Brain microvascular endothelial cell (primary cell): ENCODE measurements at regions not wholly inside any gene's neighbourhood (a gene's known extent, or its start where the extent isn't known, plus 50 kb on each side); places are given as distances from the start of the nearest gene placed in this dataset.

Experiments
- DNase-seq: peaks from one replicate; pipeline ENCODE4 v3.0.0-alpha.2; 2020
- H3K27ac ChIP-seq: fragments of 250-450 bp; sonication (Bioruptor Pico); 2 replicates; pipeline ENCODE4 v1.5.1; 2020; ENCODE audit warnings: mild to moderate bottlenecking, moderate library complexity
- H3K27me3 ChIP-seq: fragments of 250-450 bp; sonication (Bioruptor Pico); replicated peaks from 2 replicates; pipeline ENCODE4 v1.5.1; 2020; ENCODE audit warnings: mild to moderate bottlenecking
- H3K36me3 ChIP-seq: fragments of 250-450 bp; sonication (Bioruptor Pico); replicated peaks from 2 replicates; pipeline ENCODE4 v1.5.1; 2020; ENCODE audit warnings: mild to moderate bottlenecking
- H3K4me3 ChIP-seq: 2 replicates; pipeline ENCODE4 v1.5.1; 2011; ENCODE audit warnings: low read depth, mild to moderate bottlenecking, control low read depth, low read length, moderate library complexity
- in situ Hi-C: cut with HindIII; loops from 2 replicates; pipeline ENCODE4 v1.10.0; 2017; ENCODE audit warnings: low sequenced_read_pairs, low pct_ligation_motif_present
- TF ChIP-seq, protein P1 (sequence below): IDR thresholded peaks from 2 replicates; pipeline ENCODE4 v1.5.1; 2011; ENCODE audit warnings: low read depth, mild to moderate bottlenecking, moderate library complexity, low read length, control low read depth, inconsistent platforms; ENCODE audit errors: missing control alignments

DNA sequence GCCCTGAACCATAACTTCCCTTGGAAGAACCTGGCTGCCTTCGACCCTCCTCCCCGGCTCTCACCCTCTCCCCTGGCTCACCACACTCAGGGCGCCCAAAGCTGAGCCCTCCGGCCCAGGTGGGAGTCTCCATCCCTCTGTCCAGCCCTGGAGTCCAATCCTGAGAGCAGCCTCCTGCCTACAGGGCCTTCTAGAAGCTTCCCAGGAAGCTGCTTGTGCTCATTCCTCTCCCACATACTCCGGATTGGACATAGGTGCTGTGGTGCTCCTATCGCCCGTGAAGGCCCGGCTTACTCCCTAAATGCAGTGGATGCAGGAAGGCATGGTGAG lies 1332.0 kb downstream of the BRD1 start:
- H3K27me3 ChIP-seq: peaks cover 10% of the 10 kb centered on the region
- no peak overlapping the region for H3K4me3 ChIP-seq
- in situ Hi-C loops: no loop called here
- DNase-seq: no peak
- no peak overlapping the region for H3K27ac ChIP-seq
- TF ChIP-seq, protein P1, sequence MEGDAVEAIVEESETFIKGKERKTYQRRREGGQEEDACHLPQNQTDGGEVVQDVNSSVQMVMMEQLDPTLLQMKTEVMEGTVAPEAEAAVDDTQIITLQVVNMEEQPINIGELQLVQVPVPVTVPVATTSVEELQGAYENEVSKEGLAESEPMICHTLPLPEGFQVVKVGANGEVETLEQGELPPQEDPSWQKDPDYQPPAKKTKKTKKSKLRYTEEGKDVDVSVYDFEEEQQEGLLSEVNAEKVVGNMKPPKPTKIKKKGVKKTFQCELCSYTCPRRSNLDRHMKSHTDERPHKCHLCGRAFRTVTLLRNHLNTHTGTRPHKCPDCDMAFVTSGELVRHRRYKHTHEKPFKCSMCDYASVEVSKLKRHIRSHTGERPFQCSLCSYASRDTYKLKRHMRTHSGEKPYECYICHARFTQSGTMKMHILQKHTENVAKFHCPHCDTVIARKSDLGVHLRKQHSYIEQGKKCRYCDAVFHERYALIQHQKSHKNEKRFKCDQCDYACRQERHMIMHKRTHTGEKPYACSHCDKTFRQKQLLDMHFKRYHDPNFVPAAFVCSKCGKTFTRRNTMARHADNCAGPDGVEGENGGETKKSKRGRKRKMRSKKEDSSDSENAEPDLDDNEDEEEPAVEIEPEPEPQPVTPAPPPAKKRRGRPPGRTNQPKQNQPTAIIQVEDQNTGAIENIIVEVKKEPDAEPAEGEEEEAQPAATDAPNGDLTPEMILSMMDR: no peak
- H3K36me3 ChIP-seq: no peaks in the 10 kb centered on the region

DNA sequence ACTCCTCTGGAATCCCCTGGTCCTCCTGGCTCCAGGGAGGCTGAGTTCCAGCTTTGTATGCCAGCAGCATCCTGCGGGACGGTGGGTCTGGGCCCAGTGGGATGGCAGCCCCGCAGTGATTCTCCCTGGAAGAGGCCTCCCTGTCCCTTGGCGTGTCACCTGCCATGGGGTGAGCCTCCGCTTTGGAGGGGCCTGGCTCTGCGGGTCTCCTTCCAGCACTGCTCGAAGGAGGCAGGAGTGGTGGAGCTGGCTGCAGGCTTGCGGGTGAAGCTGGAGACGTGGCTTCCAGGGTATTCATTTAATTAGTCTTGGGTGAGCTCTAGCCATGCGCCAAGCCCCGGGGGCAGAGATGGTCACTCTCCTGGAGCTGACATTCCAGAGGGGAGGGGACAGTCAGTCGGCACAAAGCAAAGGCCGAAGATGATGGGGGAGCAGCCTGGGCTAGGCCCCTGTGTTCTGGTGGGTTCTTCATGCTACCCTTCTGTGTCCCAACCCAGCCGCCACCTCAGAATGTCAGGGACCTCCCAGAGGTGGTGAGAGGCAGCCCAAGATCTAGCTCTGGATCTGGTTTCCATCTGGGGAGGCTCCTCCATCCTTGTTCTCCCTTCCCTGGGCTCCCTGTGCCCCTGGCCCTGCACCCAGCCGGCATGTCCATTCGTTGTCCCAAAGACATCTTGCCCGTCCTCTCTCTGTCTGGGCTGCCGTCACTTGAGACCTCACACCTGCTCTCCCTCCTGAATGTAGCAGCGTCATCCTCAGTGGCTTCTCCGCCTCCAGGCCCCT lies 1332.5 kb downstream of the BRD1 start:
- H3K27me3 ChIP-seq: peaks cover 13% of the 10 kb centered on the region
- no peak for DNase-seq
- in situ Hi-C loops: no loop called here
- TF ChIP-seq, protein P1: no peak
- H3K4me3 ChIP-seq: no peak overlapping the region
- no peak overlapping the region for H3K27ac ChIP-seq
- no peaks in the 10 kb centered on the region for H3K36me3 ChIP-seq

DNA sequence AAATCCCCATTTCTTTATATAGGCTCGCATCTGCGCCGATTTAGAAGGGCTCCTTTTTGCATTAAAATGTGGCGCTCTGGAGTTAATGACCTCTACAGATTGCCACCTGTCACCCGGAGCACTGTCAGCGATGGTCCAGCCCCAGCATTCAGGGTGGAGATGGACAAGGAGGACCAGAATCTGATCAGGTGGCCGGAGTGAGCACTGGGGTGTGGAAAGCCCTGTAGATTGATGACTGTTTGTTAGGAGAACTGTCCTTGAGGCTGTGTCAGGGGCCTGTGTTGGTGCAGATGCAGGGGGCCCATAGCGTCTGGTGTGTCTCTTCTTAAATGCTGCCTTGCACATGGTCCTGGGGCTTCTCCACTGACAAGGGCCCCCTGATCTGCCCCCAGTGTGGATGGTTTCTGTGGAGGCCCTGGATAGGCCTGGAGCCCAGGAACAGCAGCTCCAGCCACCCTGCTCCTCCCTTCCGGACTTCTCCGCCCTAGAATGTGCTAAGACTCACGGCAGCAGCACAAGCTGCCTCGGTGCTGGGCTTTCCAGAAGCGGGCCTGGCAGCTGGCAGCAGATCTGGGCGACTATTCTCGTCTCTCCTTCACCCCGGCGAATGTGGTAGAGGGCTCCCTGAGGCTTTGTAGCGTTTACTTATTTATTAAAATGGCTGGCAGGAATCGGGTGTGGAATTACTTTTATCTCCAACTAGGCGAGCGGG lies 1333.3 kb downstream of the BRD1 start:
- H3K27me3 ChIP-seq: peaks cover 20% of the 10 kb centered on the region

DNA sequence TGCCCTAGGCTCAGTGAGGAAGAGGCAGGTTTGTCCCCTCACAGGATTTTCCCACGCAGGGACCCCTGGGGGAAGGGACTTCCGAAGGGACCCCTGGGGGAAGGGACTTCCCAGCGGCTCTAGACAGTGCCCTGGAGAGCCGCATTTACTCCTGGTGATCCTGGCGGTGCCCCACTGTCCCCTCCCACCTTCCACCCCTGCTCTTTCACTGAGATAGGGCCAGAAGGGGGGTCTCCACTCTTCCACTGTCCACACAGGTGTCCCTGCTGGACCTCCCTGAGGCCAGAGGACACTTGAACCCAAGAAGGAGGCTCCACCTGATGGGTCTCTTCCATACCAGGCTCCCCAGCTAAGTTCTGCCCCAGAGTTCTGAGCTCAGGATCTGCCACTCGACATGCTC lies 1333.9 kb downstream of the BRD1 start:
- in situ Hi-C loops: no loop called here
- Histone ChIP-seq H3K27me3 (peaks cover 23% of the 10 kb centered on the region), H3K4me3 (no peak overlapping the region), H3K27ac (no peak overlapping the region), H3K36me3 (no peaks in the 10 kb centered on the region)
- TF ChIP-seq, protein P1: no peak
- DNase-seq: no peak

More for the DNA sequence above, 1333.3 kb downstream of the BRD1 start:
- no peak overlapping the region for H3K27ac ChIP-seq
- TF ChIP-seq, protein P1: no peak
- H3K4me3 ChIP-seq: no peak overlapping the region
- no peak for DNase-seq
- no peaks in the 10 kb centered on the region for H3K36me3 ChIP-seq
- in situ Hi-C loops: no loop called here

DNA sequence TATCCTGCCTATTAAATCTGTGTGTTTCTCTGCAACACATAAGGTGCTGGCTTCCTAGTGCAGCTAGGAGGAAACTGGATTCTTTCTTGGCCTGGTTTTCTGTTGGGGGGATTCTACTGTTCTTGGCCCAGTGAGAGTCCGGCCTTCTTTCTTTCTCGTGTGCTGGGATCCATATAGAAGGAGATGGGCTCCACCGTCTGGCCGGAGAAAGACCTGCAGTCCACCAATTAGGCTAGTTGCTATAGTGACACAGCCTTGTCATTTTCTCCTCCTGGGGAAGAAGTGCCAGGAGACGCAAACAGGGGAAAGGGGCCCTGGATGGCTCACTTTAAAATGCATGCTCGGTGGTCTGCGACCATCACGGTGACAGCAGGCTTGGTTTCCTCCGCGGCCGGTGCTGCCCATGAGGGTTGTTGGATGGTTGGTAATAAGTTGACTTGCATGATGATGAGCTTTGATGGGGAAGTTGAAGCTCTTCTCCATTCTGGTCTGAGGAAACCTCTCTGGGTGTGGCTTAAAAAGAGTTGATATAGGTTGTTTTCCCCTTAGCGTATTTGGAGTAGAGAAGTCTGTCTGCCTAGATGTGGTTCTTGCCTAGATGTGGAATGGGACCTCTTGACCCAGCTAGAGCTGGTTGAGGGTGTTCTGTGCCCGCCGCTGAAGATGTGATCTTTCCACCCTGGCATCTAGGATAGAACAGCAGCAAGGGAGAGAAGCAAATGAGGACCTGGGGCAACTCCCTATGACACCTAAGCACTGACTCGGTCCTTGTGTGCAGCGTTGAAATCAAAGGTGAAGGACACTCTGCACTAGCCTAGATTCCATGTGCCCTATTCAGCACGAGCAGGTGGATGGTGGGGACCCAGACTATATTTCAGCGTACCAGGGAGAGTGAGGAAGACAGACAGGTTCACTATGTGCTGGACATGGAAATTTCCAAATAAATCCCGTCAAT lies 1335.0 kb downstream of the BRD1 start:
- peaks cover 28% of the 10 kb centered on the region for H3K27me3 ChIP-seq
- no peaks in the 10 kb centered on the region for H3K36me3 ChIP-seq
- DNase-seq: peak; percentile 79
- H3K4me3 ChIP-seq: no peak overlapping the region
- no peak overlapping the region for H3K27ac ChIP-seq
- TF ChIP-seq, protein P1: peak; percentile 89
- in situ Hi-C loops: no loop called here
